Keratinocyte (primary cell): ENCODE measurements at regions not wholly inside any gene's neighbourhood (a gene's known extent, or its start where the extent isn't known, plus 50 kb on each side); places are given as distances from the start of the nearest gene placed in this dataset.
"Not testable (repeated sequence)": the region's sequence is repeated elsewhere in the genome, so short reads cannot be mapped to it uniquely, and the experiment has no call there.

Experiments used
- DNase-seq: peaks from one replicate; pipeline ENCODE4 v3.0.0-alpha.2; 2011; ENCODE audit warnings: low read depth, missing footprints, low spot score
- FAIRE-seq: peaks from 2 replicates; lab custom pipeline; 2011; peaks lifted over from hg19 to GRCh38; lab: Jason Lieb, UNC
- H2AFZ ChIP-seq: 2 replicates; pipeline ENCODE4 v1.6.0; 2012; ENCODE audit warnings: low read length, control low read depth, inconsistent platforms; ENCODE audit not compliant: control insufficient read depth
- H3K27ac ChIP-seq: 2 replicates; pipeline ENCODE4 v1.5.1; 2011; ENCODE audit warnings: low read length; ENCODE audit not compliant: control insufficient read depth, insufficient read depth
- H3K27me3 ChIP-seq: 3 replicates; pipeline ENCODE4 v1.6.0; 2011; ENCODE audit warnings: low read length; ENCODE audit not compliant: control insufficient read depth, insufficient read depth; ENCODE audit errors: extremely low read depth
- H3K36me3 ChIP-seq, 2 experiments: 2 replicates in 1 of 2; 3 replicates in 1 of 2; pipeline ENCODE4 v1.5.1; 2011; ENCODE audit warnings: low read length in 2 of 2, mild to moderate bottlenecking in 1 of 2; ENCODE audit not compliant: control insufficient read depth in 2 of 2, insufficient read depth in 2 of 2; ENCODE audit errors: extremely low read depth in 1 of 2
- H3K4me1 ChIP-seq: 3 replicates; pipeline ENCODE4 v1.5.1; 2011; ENCODE audit warnings: low read length; ENCODE audit not compliant: control insufficient read depth, insufficient read depth; ENCODE audit errors: extremely low read depth
- H3K4me2 ChIP-seq: 3 replicates; pipeline ENCODE4 v1.6.0; 2011; ENCODE audit warnings: low read depth, low read length; ENCODE audit not compliant: control insufficient read depth, insufficient read depth; ENCODE audit errors: extremely low read depth
- H3K4me3 ChIP-seq, 3 experiments: fragments of 200-600 bp in 1 of 3; sonication (generic) in 1 of 3; 2 replicates in 2 of 3; 3 replicates in 1 of 3; pipeline ENCODE4 v1.5.1; 2011 to 2016; ENCODE audit warnings: low read length in 3 of 3, mild to moderate bottlenecking in 3 of 3, control low read depth in 2 of 3, inconsistent platforms in 1 of 3, low read depth in 1 of 3, mixed read lengths in 1 of 3, mixed run types in 1 of 3, moderate library complexity in 1 of 3; ENCODE audit not compliant: control insufficient read depth in 2 of 3, insufficient read depth in 2 of 3; ENCODE audit errors: extremely low read depth in 1 of 3
- H3K79me2 ChIP-seq: 2 replicates; pipeline ENCODE4 v1.6.0; 2012; ENCODE audit warnings: low read length; ENCODE audit not compliant: control insufficient read depth, insufficient read depth
- H3K9ac ChIP-seq: 3 replicates; pipeline ENCODE4 v1.6.0; 2011; ENCODE audit warnings: low read length; ENCODE audit not compliant: control insufficient read depth, insufficient read depth; ENCODE audit errors: extremely low read depth
- H3K9me1 ChIP-seq: 3 replicates; pipeline ENCODE4 v1.6.0; 2011; ENCODE audit warnings: low read length; ENCODE audit not compliant: control insufficient read depth, insufficient read depth; ENCODE audit errors: extremely low read depth
- H3K9me3 ChIP-seq: 2 replicates; pipeline ENCODE4 v1.5.1; 2012; ENCODE audit warnings: low read depth, low read length; ENCODE audit not compliant: control insufficient read depth
- H4K20me1 ChIP-seq: 3 replicates; pipeline ENCODE4 v1.6.0; 2011; ENCODE audit warnings: low read length; ENCODE audit not compliant: control insufficient read depth, insufficient read depth; ENCODE audit errors: extremely low read depth
- dilution Hi-C: fragments of 300-500 bp; cut with MboI; formaldehyde crosslinking; loops from one replicate; pipeline ENCODE4 v1.7.0; 2020; ENCODE audit warnings: low sequenced_read_pairs; ENCODE audit not compliant: extremely low pct_ligation_motif_present

DNA sequence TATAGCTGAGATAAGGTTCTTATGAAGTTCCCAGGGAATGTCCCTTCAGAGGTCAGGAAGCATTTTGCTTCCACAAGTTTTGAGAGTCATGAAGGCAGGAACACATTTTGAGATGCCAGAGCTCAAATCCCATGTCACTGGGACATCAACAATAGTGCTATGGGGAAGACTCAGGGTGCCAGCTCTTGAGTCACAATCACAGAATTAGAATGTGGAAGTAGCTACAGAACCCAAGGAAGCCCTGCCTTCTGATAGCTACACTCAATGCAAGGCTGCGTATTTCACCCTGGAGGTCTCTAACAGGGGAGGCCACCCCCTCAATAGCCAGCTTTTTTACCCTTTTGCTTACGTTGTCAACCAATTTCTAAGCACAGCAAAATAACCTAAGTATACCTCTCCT lies 141.3 kb downstream of the FAM72B start:
- H3K79me2 ChIP-seq, H3K9me1 ChIP-seq, H3K9me3 ChIP-seq, FAIRE-seq, H2AFZ ChIP-seq, dilution Hi-C loops, H3K4me3 ChIP-seq, H3K27me3 ChIP-seq, DNase-seq, H3K27ac ChIP-seq, H4K20me1 ChIP-seq, H3K4me1 ChIP-seq, H3K36me3 ChIP-seq, H3K4me2 ChIP-seq, H3K9ac ChIP-seq: not testable (repeated sequence)

DNA sequence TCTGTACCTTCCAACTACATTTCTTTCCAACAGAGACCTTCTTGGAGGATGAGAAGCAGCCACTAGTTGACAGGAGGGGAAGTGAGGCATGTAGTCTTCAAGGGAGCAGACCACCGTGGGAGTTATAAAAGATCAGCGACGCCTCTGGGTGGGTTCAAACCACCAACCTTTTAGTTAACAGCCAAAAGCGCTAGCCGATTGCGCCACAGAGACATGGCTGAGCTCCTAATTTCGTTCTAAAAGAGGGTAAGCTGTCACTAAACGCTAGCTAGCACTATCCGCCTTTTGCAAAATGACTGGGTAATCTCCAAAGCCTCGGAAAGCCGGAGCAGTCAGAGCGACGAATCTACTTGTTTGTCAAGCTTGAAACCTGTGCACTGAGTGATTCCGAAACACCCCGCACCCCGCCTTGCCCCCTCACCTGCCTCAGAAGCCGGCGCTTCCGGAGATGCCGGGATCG lies 135.8 kb downstream of the FAM72B start:
- H3K9me1 ChIP-seq, result not testable (repeated sequence)

DNA sequence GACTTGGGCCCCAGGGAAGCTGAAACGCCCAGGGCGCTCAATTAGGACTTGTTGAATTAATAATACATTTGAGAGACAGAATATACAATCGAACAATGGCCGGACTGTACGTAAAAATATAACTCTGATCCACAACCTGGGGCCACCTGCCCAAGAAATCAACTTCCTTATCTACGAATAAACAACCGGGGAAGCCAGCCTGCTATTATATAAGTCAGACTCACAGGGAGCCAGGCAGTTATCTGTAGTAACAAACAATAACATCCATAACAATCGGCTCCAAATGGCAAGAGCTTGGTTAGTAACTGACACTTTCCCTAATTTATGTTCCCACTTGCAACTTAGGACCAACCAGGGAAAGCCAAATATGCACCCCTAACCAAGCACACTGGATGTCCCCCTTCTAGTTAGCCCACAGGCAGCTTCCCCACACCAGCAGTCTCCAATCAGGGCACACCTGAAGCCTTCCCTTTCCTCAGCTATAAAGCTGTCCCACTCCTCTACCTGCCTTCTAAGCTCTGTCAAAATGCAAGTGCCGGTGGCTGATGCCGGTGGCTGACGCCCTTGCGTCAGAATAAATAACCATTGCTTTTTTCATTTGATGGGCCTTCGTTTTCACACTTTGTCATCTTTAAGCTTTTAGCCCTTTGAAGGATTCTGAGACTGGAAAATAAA lies 135.2 kb downstream of the FAM72B start:
- FAIRE-seq, H3K9ac ChIP-seq, H3K27me3 ChIP-seq, H3K27ac ChIP-seq, H4K20me1 ChIP-seq, H3K9me1 ChIP-seq, H3K79me2 ChIP-seq, H3K4me1 ChIP-seq, H3K36me3 ChIP-seq, H3K9me3 ChIP-seq, H2AFZ ChIP-seq, DNase-seq, H3K4me2 ChIP-seq, H3K4me3 ChIP-seq, dilution Hi-C loops: not testable (repeated sequence)

More for the DNA sequence above, 135.8 kb downstream of the FAM72B start:
- H3K27me3 ChIP-seq, H3K4me3 ChIP-seq, H3K36me3 ChIP-seq, DNase-seq, H2AFZ ChIP-seq, H3K9me3 ChIP-seq, H4K20me1 ChIP-seq, FAIRE-seq, H3K4me2 ChIP-seq, dilution Hi-C loops, H3K27ac ChIP-seq, H3K9ac ChIP-seq, H3K79me2 ChIP-seq, H3K4me1 ChIP-seq: not testable (repeated sequence)

DNA sequence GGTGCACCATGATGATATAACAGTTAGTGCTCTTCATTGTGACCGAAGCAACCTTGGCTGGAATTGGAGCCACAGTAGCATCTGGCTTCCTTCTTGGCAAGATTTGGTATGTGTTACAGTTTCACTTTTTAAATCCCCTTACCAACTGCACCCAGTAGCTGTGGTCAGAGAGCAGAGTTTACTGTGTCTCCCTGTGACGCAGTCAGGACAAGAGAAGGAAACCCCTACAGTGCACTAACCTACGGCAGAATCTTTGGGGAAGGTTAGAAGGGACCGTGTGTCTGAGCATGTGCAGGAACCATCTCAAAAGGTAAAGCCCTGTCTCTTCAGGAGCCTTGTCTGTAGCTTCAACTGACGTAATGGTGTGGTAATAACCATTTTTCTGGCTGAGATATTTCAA lies 134.0 kb downstream of the FAM72B start:
- H3K36me3 ChIP-seq, dilution Hi-C loops, FAIRE-seq, H3K4me2 ChIP-seq, H3K4me1 ChIP-seq, H3K9me1 ChIP-seq, H3K4me3 ChIP-seq, H4K20me1 ChIP-seq, H3K27ac ChIP-seq, H3K9me3 ChIP-seq, H2AFZ ChIP-seq, H3K79me2 ChIP-seq, DNase-seq, H3K9ac ChIP-seq, H3K27me3 ChIP-seq: not testable (repeated sequence)

DNA sequence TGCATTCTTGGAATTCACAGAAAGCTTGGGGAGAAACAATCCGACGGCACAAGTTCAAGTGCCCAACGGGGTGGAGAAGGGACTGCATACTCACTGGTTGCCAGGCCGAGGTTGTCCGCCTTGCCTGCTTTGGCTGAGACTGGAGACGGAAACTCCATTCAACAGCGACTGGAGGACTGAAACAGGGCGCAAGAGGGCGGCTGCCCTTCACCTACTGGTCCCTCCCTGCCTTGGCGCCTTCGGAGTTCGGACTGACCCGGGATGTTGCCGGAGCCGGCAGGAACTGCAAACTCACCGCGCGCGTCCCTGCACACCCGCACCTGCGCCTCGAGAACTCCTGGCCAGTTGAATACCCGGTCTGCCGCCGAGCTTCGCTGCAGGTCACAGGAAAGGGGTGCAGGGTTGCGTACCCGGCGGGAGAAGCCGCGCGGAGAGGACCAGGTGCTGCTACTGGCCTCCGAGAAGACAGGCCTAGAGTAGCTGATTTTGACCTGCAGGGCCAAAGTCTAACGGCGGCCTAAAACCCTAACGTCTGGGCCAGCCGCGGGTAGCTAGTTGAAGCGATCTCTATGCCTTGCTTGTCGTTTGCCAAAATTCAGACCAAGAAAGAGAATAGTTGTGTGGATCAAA lies 132.9 kb downstream of the FAM72B start:
- H3K4me3 ChIP-seq, dilution Hi-C loops, H3K9me3 ChIP-seq, H4K20me1 ChIP-seq, H3K79me2 ChIP-seq, DNase-seq, FAIRE-seq, H3K9ac ChIP-seq, H3K27ac ChIP-seq, H3K4me1 ChIP-seq, H3K9me1 ChIP-seq, H3K36me3 ChIP-seq, H3K27me3 ChIP-seq, H2AFZ ChIP-seq, H3K4me2 ChIP-seq: not testable (repeated sequence)
